Spleen (tissue), 11 donors: ENCODE measurements at regions not wholly inside any gene's neighbourhood (a gene's known extent, or its start where the extent isn't known, plus 50 kb on each side); places are given as distances from the start of the nearest gene placed in this dataset.

ENCODE experiments used
- DNase-seq: peaks from one replicate; pipeline ENCODE4 v3.0.0-alpha.2; 2020
- H3K27ac ChIP-seq, 8 donors: fragments of 200-600 bp; sonication (generic) in 7 of 8; 1 replicate in 4 of 8; 2 replicates in 4 of 8; pipeline versions ENCODE4 v1.5.0 to v1.8.0; 2016 to 2021; ENCODE audit warnings: inconsistent platforms in 4 of 8, mild to moderate bottlenecking in 4 of 8, moderate library complexity in 1 of 8
- H3K27me3 ChIP-seq, 7 donors: fragments of 200-600 bp; sonication (generic) in 6 of 7; replicated peaks in 1 of 7; 1 replicate in 4 of 7; 2 replicates in 3 of 7; pipeline versions ENCODE4 v1.5.0 to v1.8.0; 2016 to 2021; ENCODE audit warnings: inconsistent platforms in 3 of 7, mild to moderate bottlenecking in 1 of 7
- H3K36me3 ChIP-seq, 6 donors: fragments of 200-600 bp; sonication (generic) in 5 of 6; 1 replicate in 4 of 6; 2 replicates in 2 of 6; pipeline versions ENCODE4 v1.5.0 to v1.8.0; 2016 to 2021; ENCODE audit warnings: inconsistent platforms in 2 of 6
- H3K4me1 ChIP-seq, 6 donors: fragments of 200-600 bp; sonication (generic) in 5 of 6; 1 replicate in 3 of 6; 2 replicates in 3 of 6; pipeline versions ENCODE4 v1.5.0 to v1.8.0; 2016 to 2021; ENCODE audit warnings: inconsistent platforms in 3 of 6
- H3K4me3 ChIP-seq, 8 donors: fragments of 200-600 bp; sonication (generic) in 7 of 8; 1 replicate in 4 of 8; 2 replicates in 4 of 8; pipeline versions ENCODE4 v1.5.0 to v1.8.0; 2016 to 2021; ENCODE audit warnings: inconsistent platforms in 4 of 8, mild to moderate bottlenecking in 4 of 8, moderate library complexity in 2 of 8
- H3K9me3 ChIP-seq, 8 donors: fragments of 200-600 bp; sonication (generic) in 7 of 8; 1 replicate in 4 of 8; 2 replicates in 4 of 8; pipeline versions ENCODE4 v1.5.0 to v1.8.0; 2016 to 2021; ENCODE audit warnings: inconsistent platforms in 4 of 8
- CTCF ChIP-seq, 11 experiments: fragments of 200-600 bp in 7 of 11; fragments of 450-650 bp in 4 of 11; sonication (generic) in 4 of 11; IDR thresholded peaks in 8 of 11; conservative IDR thresholded peaks in 3 of 11; 1 replicate in 7 of 11; 2 replicates in 4 of 11; pipeline versions ENCODE4 v1.4.0 to v1.8.0; 2016 to 2021; ENCODE audit warnings: antibody characterized with exemption in 11 of 11, inconsistent platforms in 4 of 11, mild to moderate bottlenecking in 1 of 11
- POLR2A ChIP-seq, 3 donors: fragments of 450-650 bp; IDR thresholded peaks; one replicate each; pipeline ENCODE4 v1.5.1; 2017; ENCODE audit warnings: antibody characterized with exemption in 3 of 3, mild to moderate bottlenecking in 1 of 3
- POLR2AphosphoS5 ChIP-seq, 3 donors: sonication (generic); formaldehyde crosslinking; IDR thresholded peaks; one replicate each; pipeline ENCODE4 v1.5.1; 2017; ENCODE audit warnings: antibody characterized with exemption in 3 of 3
- WGBS, 5 donors: extraction: QIAGEN DNeasy Blood & Tissue Kit in 3 of 5; methylation state at CpG; one replicate each; pipeline versions ENCODE4 v1.1.5 to v1.1.7; 2013 to 2018; 5-methylcytosine and 5-hydroxymethylcytosine counted together
- intact Hi-C: fragments of 100-400 bp; cut with DNase I; formaldehyde crosslinking; loops from one replicate; pipeline ENCODE4 v1.15.0; 2023; ENCODE audit warnings: low total_unique reads
- donor health status: healthy with polysubstance abuse.
- donor health status: DM: no; HTN: no; CAD: no; lungs with moderate emphysema.
- donor health status: DM: no; HTN: no; CAD: no.
- donor health status: Bipolar disorder and iron deficiency.
- donor health status: healthy.
- donor health status: DM: no; HTN: no; CAD: no.
- donor health status: DM: yes; HTN: yes; CAD: no.

GRCh38 chrX:69088171-69088938 lies 76.9 kb downstream of the PJA1 start:
- no peaks in the 10 kb centered on the region for H3K9me3 ChIP-seq
- H3K36me3 ChIP-seq, result no peaks in the 10 kb centered on the region
- DNase-seq, result no peak
- TF ChIP-seq CTCF (IDR thresholded peaks at IDR 0.05 in 8 of 11, conservative IDR thresholded peaks at IDR 0.05 in 3 of 11) (no peak), POLR2AphosphoS5 (IDR thresholded peaks at IDR 0.05) (no peak), POLR2A (IDR thresholded peaks at IDR 0.05) (no peak)
- intact Hi-C loops, result no loop called here
- H3K27ac ChIP-seq, result peak overlapping the region in 1 of 8 donors; percentile 13
- WGBS, 5 donors, result 68 to 86% (median 76%) methylated on average over 3 to 12 of the region's 12 CpGs
- no peak overlapping the region for H3K4me3 ChIP-seq
- H3K4me1 ChIP-seq, result no peaks in the 10 kb centered on the region
- peaks cover 0 to 8% (median 0%) of the 10 kb centered on the region in 7 donors for H3K27me3 ChIP-seq

- no peak for DNase-seq
- Histone ChIP-seq H3K27me3 (peaks cover 0 to 11% (median 0%) of the 10 kb centered on the region in 7 donors), H3K4me3 (no peak overlapping the region), H3K36me3 (no peaks in the 10 kb centered on the region), H3K9me3 (no peaks in the 10 kb centered on the region), H3K4me1 (no peaks in the 10 kb centered on the region), H3K27ac (no peak overlapping the region)
- 40 to 86% (median 74%) methylated on average over 3 to 4 of the region's 4 CpGs for WGBS, 5 donors
- intact Hi-C loops, result no loop called here
- TF ChIP-seq POLR2AphosphoS5 (IDR thresholded peaks at IDR 0.05) (no peak), CTCF (IDR thresholded peaks at IDR 0.05 in 8 of 11, conservative IDR thresholded peaks at IDR 0.05 in 3 of 11) (no peak), POLR2A (IDR thresholded peaks at IDR 0.05) (no peak)
These were observed 79.4 kb downstream of the PJA1 start for GRCh38 chrX:69085826-69086225.

- H3K27me3 ChIP-seq, result peaks cover 0 to 14% (median 0%) of the 10 kb centered on the region in 7 donors
- H3K36me3 ChIP-seq, result no peaks in the 10 kb centered on the region
- TF ChIP-seq POLR2AphosphoS5 (IDR thresholded peaks at IDR 0.05), result no peak
- TF ChIP-seq CTCF (IDR thresholded peaks at IDR 0.05 in 8 of 11, conservative IDR thresholded peaks at IDR 0.05 in 3 of 11), result no peak
- TF ChIP-seq POLR2A (IDR thresholded peaks at IDR 0.05), result no peak
- H3K27ac ChIP-seq, result no peak overlapping the region
- 48 to 65% (median 59%) methylated on average over 1 of the region's 1 CpG for WGBS, 5 donors
- no peaks in the 10 kb centered on the region for H3K9me3 ChIP-seq
- intact Hi-C loops, result no loop called here
- no peaks in the 10 kb centered on the region for H3K4me1 ChIP-seq
- no peak for DNase-seq
- H3K4me3 ChIP-seq, result no peak overlapping the region
These were observed 80.1 kb downstream of the PJA1 start for GRCh38 chrX:69085151-69085550.

- Histone ChIP-seq H3K4me1 (no peaks in the 10 kb centered on the region), H3K9me3 (no peaks in the 10 kb centered on the region), H3K36me3 (no peaks in the 10 kb centered on the region), H3K27me3 (peaks cover 0 to 14% (median 0%) of the 10 kb centered on the region in 7 donors), H3K4me3 (no peak overlapping the region), H3K27ac (no peak overlapping the region)
- DNase-seq, result no peak
- WGBS, 5 donors, result 50 to 91% (median 70%) methylated on average over 2 to 4 of the region's 4 CpGs
- TF ChIP-seq CTCF (IDR thresholded peaks at IDR 0.05 in 8 of 11, conservative IDR thresholded peaks at IDR 0.05 in 3 of 11) (no peak), POLR2AphosphoS5 (IDR thresholded peaks at IDR 0.05) (no peak), POLR2A (IDR thresholded peaks at IDR 0.05) (no peak)
- intact Hi-C loops, result no loop called here
These were observed 81.5 kb downstream of the PJA1 start for GRCh38 chrX:69083801-69084200.
